ENCODE measurements at regions not wholly inside any gene's neighbourhood (a gene's known extent, or its start where the extent isn't known, plus 50 kb on each side); places are given as distances from the start of the nearest gene placed in this dataset.

GRCh38 chr2:21676041-21676440 is 552.3 kb downstream of the TDRD15 start:
- H3K4me3 ChIP-seq, result no peak overlapping the region
- peaks cover 0 to 12% of the 10 kb centered on the region in 2 donors for H3K9me3 ChIP-seq
- ATAC-seq (no peak), DNase-seq (no peak)
- no peaks in the 10 kb centered on the region for H3K36me3 ChIP-seq
- intact Hi-C loops (cut with DNase I), result no loop called here
- no peaks in the 10 kb centered on the region for H3K4me1 ChIP-seq
- H3K27ac ChIP-seq, result no peak overlapping the region
- no peaks in the 10 kb centered on the region for H3K27me3 ChIP-seq
- TF ChIP-seq, protein P1, sequence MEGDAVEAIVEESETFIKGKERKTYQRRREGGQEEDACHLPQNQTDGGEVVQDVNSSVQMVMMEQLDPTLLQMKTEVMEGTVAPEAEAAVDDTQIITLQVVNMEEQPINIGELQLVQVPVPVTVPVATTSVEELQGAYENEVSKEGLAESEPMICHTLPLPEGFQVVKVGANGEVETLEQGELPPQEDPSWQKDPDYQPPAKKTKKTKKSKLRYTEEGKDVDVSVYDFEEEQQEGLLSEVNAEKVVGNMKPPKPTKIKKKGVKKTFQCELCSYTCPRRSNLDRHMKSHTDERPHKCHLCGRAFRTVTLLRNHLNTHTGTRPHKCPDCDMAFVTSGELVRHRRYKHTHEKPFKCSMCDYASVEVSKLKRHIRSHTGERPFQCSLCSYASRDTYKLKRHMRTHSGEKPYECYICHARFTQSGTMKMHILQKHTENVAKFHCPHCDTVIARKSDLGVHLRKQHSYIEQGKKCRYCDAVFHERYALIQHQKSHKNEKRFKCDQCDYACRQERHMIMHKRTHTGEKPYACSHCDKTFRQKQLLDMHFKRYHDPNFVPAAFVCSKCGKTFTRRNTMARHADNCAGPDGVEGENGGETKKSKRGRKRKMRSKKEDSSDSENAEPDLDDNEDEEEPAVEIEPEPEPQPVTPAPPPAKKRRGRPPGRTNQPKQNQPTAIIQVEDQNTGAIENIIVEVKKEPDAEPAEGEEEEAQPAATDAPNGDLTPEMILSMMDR (IDR thresholded peaks at IDR 0.05), result no peak

- no peaks in the 10 kb centered on the region for H3K36me3 ChIP-seq
- no peak for DNase-seq
- TF ChIP-seq, protein P1 (IDR thresholded peaks at IDR 0.05), result no peak
- no peaks in the 10 kb centered on the region for H3K4me1 ChIP-seq
- H3K27me3 ChIP-seq, result no peaks in the 10 kb centered on the region
- intact Hi-C loops (cut with DNase I), result no loop called here
- no peak overlapping the region for H3K27ac ChIP-seq
- no peak overlapping the region for H3K4me3 ChIP-seq
- peaks cover 0 to 15% of the 10 kb centered on the region in 2 donors for H3K9me3 ChIP-seq
- ATAC-seq, result no peak
These were observed 552.9 kb downstream of the TDRD15 start for GRCh38 chr2:21676676-21677075.

GRCh38 chr2:21683838-21684237 is 560.1 kb downstream of the TDRD15 start:
- Histone ChIP-seq H3K9me3 (peaks cover 0 to 8% of the 10 kb centered on the region in 2 donors), H3K4me3 (no peak overlapping the region), H3K4me1 (no peaks in the 10 kb centered on the region), H3K36me3 (no peaks in the 10 kb centered on the region), H3K27me3 (no peaks in the 10 kb centered on the region), H3K27ac (no peak overlapping the region)
- no peak for ATAC-seq
- DNase-seq, result no peak
- TF ChIP-seq, protein P1 (IDR thresholded peaks at IDR 0.05), result no peak
- intact Hi-C loops (cut with DNase I), result no loop called here

- DNase-seq, result no peak
- Histone ChIP-seq H3K9me3 (no peaks in the 10 kb centered on the region), H3K36me3 (no peaks in the 10 kb centered on the region), H3K4me3 (no peak overlapping the region), H3K27me3 (no peaks in the 10 kb centered on the region), H3K27ac (no peak overlapping the region), H3K4me1 (no peaks in the 10 kb centered on the region)
- intact Hi-C loops (cut with DNase I), result no loop called here
- ATAC-seq, result no peak
- TF ChIP-seq, protein P1 (IDR thresholded peaks at IDR 0.05), result no peak
These were observed 563.8 kb downstream of the TDRD15 start for GRCh38 chr2:21687589-21687988.

GRCh38 chr2:21690005-21690404 is 566.2 kb downstream of the TDRD15 start:
- no peaks in the 10 kb centered on the region for H3K36me3 ChIP-seq
- intact Hi-C loops (cut with DNase I), result no loop called here
- H3K4me3 ChIP-seq, result no peak overlapping the region
- H3K27ac ChIP-seq, result no peak overlapping the region
- no peaks in the 10 kb centered on the region for H3K27me3 ChIP-seq
- no peaks in the 10 kb centered on the region for H3K4me1 ChIP-seq
- DNase-seq, result no peak
- no peak for ATAC-seq
- TF ChIP-seq, protein P1 (IDR thresholded peaks at IDR 0.05), result no peak
- H3K9me3 ChIP-seq, result no peaks in the 10 kb centered on the region
